GM12892 (cell line): ENCODE measurements at regions not wholly inside any gene's neighbourhood (a gene's known extent, or its start where the extent isn't known, plus 50 kb on each side); places are given as distances from the start of the nearest gene placed in this dataset.

Experiments used
- DNase-seq: peaks from one replicate; pipeline ENCODE4 v3.0.0; 2011; ENCODE audit not compliant: insufficient read length
- FAIRE-seq: peaks from 2 replicates; lab custom pipeline; 2011; peaks lifted over from hg19 to GRCh38; lab: Jason Lieb, UNC
- POLR2A ChIP-seq: IDR thresholded peaks from 2 replicates; pipeline ENCODE4 v1.6.1; 2011; ENCODE audit warnings: low read depth, low read length, control low read depth
- POLR2AphosphoS5 ChIP-seq: IDR thresholded peaks from 2 replicates; pipeline ENCODE4 v1.6.1; 2011; ENCODE audit warnings: low read depth, low read length, control low read depth
- TAF1 ChIP-seq: IDR thresholded peaks from 2 replicates; pipeline ENCODE4 v1.6.1; 2011; ENCODE audit warnings: low read depth, mild to moderate bottlenecking, control low read depth, low read length, borderline replicate concordance

GRCh38 chr12:13573698-13574321 lies 377.3 kb downstream of the EMP1 start:
- FAIRE-seq, result no peak
- no peak for TF ChIP-seq POLR2A
- no peak for TF ChIP-seq TAF1
- TF ChIP-seq POLR2AphosphoS5, result no peak
- no peak for DNase-seq

- DNase-seq (no peak), FAIRE-seq (no peak)
- no peak for TF ChIP-seq POLR2A
- TF ChIP-seq TAF1, result no peak
- TF ChIP-seq POLR2AphosphoS5, result no peak
Measured at GRCh38 chr12:13571035-13571434, 374.5 kb downstream of the EMP1 start.

GRCh38 chr12:13570005-13570694 lies 373.6 kb downstream of the EMP1 start:
- TF ChIP-seq POLR2A, result no peak
- TF ChIP-seq TAF1, result no peak
- TF ChIP-seq POLR2AphosphoS5, result no peak
- DNase-seq (no peak), FAIRE-seq (no peak)

- TF ChIP-seq TAF1 (no peak), POLR2A (no peak), POLR2AphosphoS5 (no peak)
Measured at GRCh38 chr12:13566292-13566691, 369.8 kb downstream of the EMP1 start.

GRCh38 chr12:13564266-13564810 lies 367.8 kb downstream of the EMP1 start:
- TF ChIP-seq TAF1, result no peak
- FAIRE-seq (no peak), DNase-seq (no peak)

More at GRCh38 chr12:13566292-13566691, 369.8 kb downstream of the EMP1 start:
- DNase-seq, result no peak
- no peak for FAIRE-seq

- FAIRE-seq (no peak), DNase-seq (no peak)
Measured at GRCh38 chr12:13563743-13564125, 367.2 kb downstream of the EMP1 start.

GRCh38 chr12:13562915-13563742 lies 366.6 kb downstream of the EMP1 start:
- FAIRE-seq (no peak), DNase-seq (no peak)
- no peak for TF ChIP-seq TAF1
- no peak for TF ChIP-seq POLR2A
- TF ChIP-seq POLR2AphosphoS5, result no peak

More at GRCh38 chr12:13563743-13564125, 367.2 kb downstream of the EMP1 start:
- TF ChIP-seq POLR2A (no peak), POLR2AphosphoS5 (no peak), TAF1 (no peak)

- no peak for FAIRE-seq
- no peak for TF ChIP-seq POLR2A
- TF ChIP-seq POLR2AphosphoS5, result no peak
- no peak for TF ChIP-seq TAF1
- DNase-seq, result no peak
Measured at GRCh38 chr12:13561923-13562322, 365.4 kb downstream of the EMP1 start.

- FAIRE-seq, result no peak
- TF ChIP-seq TAF1 (no peak), POLR2AphosphoS5 (no peak), POLR2A (no peak)
- no peak for DNase-seq
Measured at GRCh38 chr12:13559318-13559978, 362.9 kb downstream of the EMP1 start.

- FAIRE-seq, result no peak
- TF ChIP-seq POLR2AphosphoS5 (no peak), POLR2A (no peak), TAF1 (no peak)
- no peak for DNase-seq
Measured at GRCh38 chr12:13552830-13553229, 356.3 kb downstream of the EMP1 start.

GRCh38 chr12:13547283-13547682 lies 350.8 kb downstream of the EMP1 start:
- no peak for DNase-seq
- no peak for TF ChIP-seq TAF1
- no peak for TF ChIP-seq POLR2A
- no peak for TF ChIP-seq POLR2AphosphoS5
- FAIRE-seq, result no peak
